C4-2B (cell line): ENCODE measurements at regions not wholly inside any gene's neighbourhood (a gene's known extent, or its start where the extent isn't known, plus 50 kb on each side); places are given as distances from the start of the nearest gene placed in this dataset.

Source experiments
- CTCF ChIP-seq: fragments of 450-650 bp; conservative IDR thresholded peaks from 2 replicates; pipeline ENCODE4 v1.5.1; 2017; ENCODE audit warnings: mild to moderate bottlenecking
- ZFX ChIP-seq: fragments of 450-650 bp; IDR thresholded peaks from 2 replicates; pipeline ENCODE4 v1.6.1; 2017

GRCh38 chr1:234870020-234870981 lies 258.3 kb downstream of the TOMM20 start:
- no peak for TF ChIP-seq CTCF
- no peak for TF ChIP-seq ZFX
